C4-2B (cell line): ENCODE measurements at regions not wholly inside any gene's neighbourhood (a gene's known extent, or its start where the extent isn't known, plus 50 kb on each side); places are given as distances from the start of the nearest gene placed in this dataset.

Experiments
- H3K27ac ChIP-seq: fragments of 450-650 bp; 2 replicates; pipeline ENCODE4 v1.5.1; 2017
- CTCF ChIP-seq: fragments of 450-650 bp; conservative IDR thresholded peaks from 2 replicates; pipeline ENCODE4 v1.5.1; 2017; ENCODE audit warnings: mild to moderate bottlenecking
- ZFX ChIP-seq: fragments of 450-650 bp; IDR thresholded peaks from 2 replicates; pipeline ENCODE4 v1.6.1; 2017

- no peak overlapping the region for H3K27ac ChIP-seq
- TF ChIP-seq CTCF = no peak
- no peak for TF ChIP-seq ZFX
These were observed 52.0 kb upstream of the KLF4 start for GRCh38 chr9:107541523-107541922.

- TF ChIP-seq ZFX = no peak
- TF ChIP-seq CTCF = no peak
- H3K27ac ChIP-seq = no peak overlapping the region
These were observed 50.6 kb upstream of the KLF4 start for GRCh38 chr9:107540164-107540561.

- no peak overlapping the region for H3K27ac ChIP-seq
These were observed 50.0 kb upstream of the KLF4 start for GRCh38 chr9:107539427-107540163.

More at GRCh38 chr9:107539427-107540163, 50.0 kb upstream of the KLF4 start:
- TF ChIP-seq ZFX (no peak), CTCF (no peak)
